BLaER1 treated with 17β-estradiol and CSF1 and Interleukin-3, amounts not matched to agents 10 nM and 100 nM (cell line): ENCODE measurements at regions not wholly inside any gene's neighbourhood (a gene's known extent, or its start where the extent isn't known, plus 50 kb on each side); places are given as distances from the start of the nearest gene placed in this dataset.

Source experiments
- H3K27ac ChIP-seq, 11 experiments: shearing (Covaris generic); formaldehyde crosslinking; 2 replicates each; pipeline ENCODE4 v1.8.1; 2022
- H3K27me3 ChIP-seq, 11 experiments: shearing (Covaris generic); formaldehyde crosslinking; 2 replicates each; pipeline ENCODE4 v1.8.1; 2022
- H3K36me3 ChIP-seq, 11 experiments: shearing (Covaris generic); formaldehyde crosslinking; 2 replicates each; pipeline ENCODE4 v1.8.1; 2022
- H3K4me1 ChIP-seq, 10 experiments: shearing (Covaris generic); formaldehyde crosslinking; 2 replicates each; pipeline ENCODE4 v1.8.1; 2022
- H3K4me2 ChIP-seq, 11 experiments: shearing (Covaris generic); formaldehyde crosslinking; 2 replicates each; pipeline ENCODE4 v1.8.1; 2022
- H3K4me3 ChIP-seq, 10 experiments: shearing (Covaris generic); formaldehyde crosslinking; 2 replicates each; pipeline ENCODE4 v1.8.1; 2022
- H3K9ac ChIP-seq, 11 experiments: shearing (Covaris generic); formaldehyde crosslinking; 2 replicates each; pipeline ENCODE4 v1.8.1; 2022
- H3K9me3 ChIP-seq, 11 experiments: shearing (Covaris generic); formaldehyde crosslinking; replicated peaks in 1 of 11; 2 replicates each; pipeline ENCODE4 v1.8.1; 2022
- H4K20me1 ChIP-seq, 11 experiments: shearing (Covaris generic); formaldehyde crosslinking; 2 replicates each; pipeline ENCODE4 v1.8.1; 2022
- Cebpa-rat ChIP-seq, 11 experiments: shearing (Covaris generic); IDR thresholded peaks; 2 replicates each; pipeline ENCODE4 v1.8.1; 2022

DNA sequence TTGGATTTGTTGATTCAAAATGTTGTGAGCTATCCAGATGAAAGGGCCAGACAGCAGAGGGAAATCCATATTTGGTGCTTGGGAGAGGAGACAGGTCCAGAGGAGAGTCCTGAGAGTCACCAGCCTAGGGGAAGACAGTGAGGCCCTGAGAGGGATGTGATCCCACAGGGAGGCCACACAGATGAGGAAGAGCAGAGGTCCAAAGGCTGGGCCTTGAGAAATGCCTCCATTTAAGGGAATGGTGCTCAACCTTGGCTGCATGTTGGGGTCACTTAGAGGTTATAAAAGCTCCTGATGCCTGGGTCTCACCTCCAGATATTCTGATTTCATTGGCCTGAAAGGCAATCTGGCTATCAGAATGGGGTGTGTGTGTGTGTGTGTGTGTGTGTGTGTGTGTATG is 194.9 kb downstream of the UTP18 start:
- H3K9ac ChIP-seq, result no peak overlapping the region
- H3K36me3 ChIP-seq, result no peaks in the 10 kb centered on the region
- H3K27me3 ChIP-seq, result no peaks in the 10 kb centered on the region
- H3K4me2 ChIP-seq, result no peak overlapping the region
- TF ChIP-seq Cebpa-rat (IDR thresholded peaks at IDR 0.05), result no peak
- peaks cover 0 to 9% (median 0%) of the 10 kb centered on the region in 10 experiments; a peak in 4 of 20 replicates for H3K4me1 ChIP-seq
- H4K20me1 ChIP-seq, result no peaks in the 10 kb centered on the region
- peaks cover 0 to 24% (median 0%) of the 10 kb centered on the region in 11 experiments; a peak in 4 of 22 replicates for H3K9me3 ChIP-seq
- no peak overlapping the region for H3K4me3 ChIP-seq
- no peak overlapping the region for H3K27ac ChIP-seq

DNA sequence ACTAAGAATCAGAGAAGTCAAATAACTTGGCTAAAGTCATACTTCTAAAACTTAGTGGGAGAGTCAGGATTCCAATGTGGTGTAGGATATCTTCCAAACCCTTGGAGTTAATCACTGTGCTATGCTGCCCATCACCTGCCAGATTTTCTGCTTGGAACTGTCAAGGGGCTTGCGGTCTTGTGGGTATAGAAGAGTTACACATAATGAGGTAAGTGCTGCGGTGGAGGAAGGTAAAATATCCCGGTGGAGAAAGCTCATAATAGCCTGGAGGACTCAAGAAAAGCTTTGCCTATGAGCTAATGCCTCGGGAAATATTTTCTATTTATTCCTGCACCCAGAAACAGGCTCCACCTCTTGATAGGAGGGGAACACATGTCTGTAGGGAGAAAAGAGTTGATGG is 195.6 kb downstream of the UTP18 start:
- H3K9me3 ChIP-seq, result peaks cover 0 to 18% (median 0%) of the 10 kb centered on the region in 11 experiments; a peak in 3 of 22 replicates
- no peaks in the 10 kb centered on the region for H3K27me3 ChIP-seq
- no peak overlapping the region for H3K4me3 ChIP-seq
- no peaks in the 10 kb centered on the region for H4K20me1 ChIP-seq
- no peaks in the 10 kb centered on the region for H3K36me3 ChIP-seq
- TF ChIP-seq Cebpa-rat (IDR thresholded peaks at IDR 0.05), result no peak
- no peak overlapping the region for H3K9ac ChIP-seq
- peaks cover 0 to 9% (median 0%) of the 10 kb centered on the region in 10 experiments; a peak in 4 of 20 replicates for H3K4me1 ChIP-seq
- no peak overlapping the region for H3K4me2 ChIP-seq
- H3K27ac ChIP-seq, result no peak overlapping the region

DNA sequence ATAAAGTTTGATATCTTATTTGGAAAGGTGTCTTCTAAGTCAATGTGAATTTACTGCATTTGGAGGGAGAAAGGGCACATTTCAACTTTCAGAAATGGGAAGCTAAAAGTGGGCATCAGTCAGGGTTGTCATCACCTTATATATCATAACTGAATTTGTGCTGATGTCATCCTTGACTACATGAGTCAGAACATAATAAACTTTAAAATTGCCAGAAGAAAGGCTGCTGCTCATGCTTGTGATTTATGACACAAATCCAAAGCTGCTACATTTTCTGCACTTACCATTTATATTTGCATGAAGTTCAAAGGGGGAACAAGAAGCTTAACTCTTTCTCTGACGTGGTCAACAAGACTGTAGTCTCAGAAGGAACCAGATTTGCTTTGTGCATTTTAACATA is 196.6 kb downstream of the UTP18 start:
- TF ChIP-seq Cebpa-rat (IDR thresholded peaks at IDR 0.05), result no peak
- Histone ChIP-seq H3K4me3 (no peak overlapping the region), H3K4me2 (0 out of 22 replicates have a peak overlapping the region, but pooled peaks of 1 of the 11 experiments have one; percentile 5), H3K36me3 (no peaks in the 10 kb centered on the region), H3K9me3 (peaks cover 0 to 8% (median 0%) of the 10 kb centered on the region in 11 experiments; a peak in 2 of 22 replicates), H3K9ac (no peak overlapping the region), H3K27ac (no peak overlapping the region), H3K27me3 (no peaks in the 10 kb centered on the region), H3K4me1 (peaks cover 0 to 9% (median 0%) of the 10 kb centered on the region in 10 experiments; a peak in 4 of 20 replicates), H4K20me1 (no peaks in the 10 kb centered on the region)

- TF ChIP-seq Cebpa-rat (IDR thresholded peaks at IDR 0.05), result no peak
- peaks cover 0 to 9% (median 0%) of the 10 kb centered on the region in 10 experiments; a peak in 4 of 20 replicates for H3K4me1 ChIP-seq
- H3K4me2 ChIP-seq, result no peak overlapping the region
- H4K20me1 ChIP-seq, result no peaks in the 10 kb centered on the region
- H3K27me3 ChIP-seq, result no peaks in the 10 kb centered on the region
- no peaks in the 10 kb centered on the region for H3K36me3 ChIP-seq
- no peaks in the 10 kb centered on the region for H3K9me3 ChIP-seq
- H3K27ac ChIP-seq, result no peak overlapping the region
- no peak overlapping the region for H3K4me3 ChIP-seq
- H3K9ac ChIP-seq, result no peak overlapping the region
Measured at GRCh38 chr17:51461578-51462004, 201.2 kb downstream of the UTP18 start.

GRCh38 chr17:51463353-51463752 is 203.0 kb downstream of the UTP18 start:
- Histone ChIP-seq H4K20me1 (no peaks in the 10 kb centered on the region), H3K9me3 (no peaks in the 10 kb centered on the region), H3K27ac (no peak overlapping the region), H3K36me3 (no peaks in the 10 kb centered on the region), H3K4me3 (no peak overlapping the region), H3K4me1 (no peaks in the 10 kb centered on the region), H3K27me3 (no peaks in the 10 kb centered on the region), H3K9ac (no peak overlapping the region), H3K4me2 (no peak overlapping the region)
- no peak for TF ChIP-seq Cebpa-rat (IDR thresholded peaks at IDR 0.05)

- Histone ChIP-seq H3K4me1 (no peaks in the 10 kb centered on the region), H4K20me1 (no peaks in the 10 kb centered on the region), H3K9me3 (no peaks in the 10 kb centered on the region), H3K9ac (no peak overlapping the region), H3K4me3 (no peak overlapping the region), H3K27me3 (no peaks in the 10 kb centered on the region), H3K36me3 (no peaks in the 10 kb centered on the region), H3K4me2 (no peak overlapping the region), H3K27ac (no peak overlapping the region)
- TF ChIP-seq Cebpa-rat (IDR thresholded peaks at IDR 0.05), result no peak
Measured at GRCh38 chr17:51467336-51467735, 207.0 kb downstream of the UTP18 start.

GRCh38 chr17:51472670-51473205 is 212.4 kb downstream of the UTP18 start:
- H3K4me2 ChIP-seq, result peak overlapping the region in 1 of 11 experiments; percentile 9; a peak in 1 of 22 replicates
- H3K36me3 ChIP-seq, result no peaks in the 10 kb centered on the region
- no peaks in the 10 kb centered on the region for H3K9me3 ChIP-seq
- H3K4me3 ChIP-seq, result no peak overlapping the region
- H3K4me1 ChIP-seq, result peaks cover 0 to 8% (median 0%) of the 10 kb centered on the region in 10 experiments; a peak in 1 of 20 replicates
- TF ChIP-seq Cebpa-rat (IDR thresholded peaks at IDR 0.05), result no peak
- no peak overlapping the region for H3K9ac ChIP-seq
- no peaks in the 10 kb centered on the region for H4K20me1 ChIP-seq
- H3K27me3 ChIP-seq, result no peaks in the 10 kb centered on the region
- H3K27ac ChIP-seq, result no peak overlapping the region

- H3K9me3 ChIP-seq, result no peaks in the 10 kb centered on the region
- H4K20me1 ChIP-seq, result no peaks in the 10 kb centered on the region
Measured at GRCh38 chr17:51474764-51475163, 214.4 kb downstream of the UTP18 start.

GRCh38 chr17:51475730-51476129 is 215.4 kb downstream of the UTP18 start:
- Histone ChIP-seq H3K4me1 (peaks cover 0 to 8% (median 0%) of the 10 kb centered on the region in 10 experiments; a peak in 1 of 20 replicates), H3K4me3 (no peak overlapping the region), H3K9me3 (peaks cover 0 to 5% (median 3%) of the 10 kb centered on the region in 11 experiments; a peak in 12 of 22 replicates), H3K9ac (no peak overlapping the region), H3K36me3 (no peaks in the 10 kb centered on the region), H4K20me1 (no peaks in the 10 kb centered on the region), H3K4me2 (no peak overlapping the region), H3K27ac (no peak overlapping the region), H3K27me3 (no peaks in the 10 kb centered on the region)
- no peak for TF ChIP-seq Cebpa-rat (IDR thresholded peaks at IDR 0.05)

More at GRCh38 chr17:51474764-51475163, 214.4 kb downstream of the UTP18 start:
- H3K4me3 ChIP-seq, result no peak overlapping the region
- no peaks in the 10 kb centered on the region for H3K27me3 ChIP-seq
- H3K4me1 ChIP-seq, result peaks cover 0 to 8% (median 0%) of the 10 kb centered on the region in 10 experiments; a peak in 1 of 20 replicates
- no peak overlapping the region for H3K9ac ChIP-seq
- H3K4me2 ChIP-seq, result no peak overlapping the region
- TF ChIP-seq Cebpa-rat (IDR thresholded peaks at IDR 0.05), result no peak
- no peak overlapping the region for H3K27ac ChIP-seq
- H3K36me3 ChIP-seq, result no peaks in the 10 kb centered on the region

GRCh38 chr17:51479303-51479702 is 219.0 kb downstream of the UTP18 start:
- no peak overlapping the region for H3K4me2 ChIP-seq
- peaks cover 9 to 20% (median 18%) of the 10 kb centered on the region in 11 experiments for H3K9me3 ChIP-seq
- no peaks in the 10 kb centered on the region for H4K20me1 ChIP-seq
- H3K27ac ChIP-seq, result no peak overlapping the region
- no peak overlapping the region for H3K4me3 ChIP-seq
- no peak for TF ChIP-seq Cebpa-rat (IDR thresholded peaks at IDR 0.05)
- no peaks in the 10 kb centered on the region for H3K27me3 ChIP-seq
- H3K36me3 ChIP-seq, result no peaks in the 10 kb centered on the region
- H3K4me1 ChIP-seq, result no peaks in the 10 kb centered on the region
- H3K9ac ChIP-seq, result no peak overlapping the region
